ENCODE measurements at regions not wholly inside any gene's neighbourhood (a gene's known extent, or its start where the extent isn't known, plus 50 kb on each side); places are given as distances from the start of the nearest gene placed in this dataset.

DNA sequence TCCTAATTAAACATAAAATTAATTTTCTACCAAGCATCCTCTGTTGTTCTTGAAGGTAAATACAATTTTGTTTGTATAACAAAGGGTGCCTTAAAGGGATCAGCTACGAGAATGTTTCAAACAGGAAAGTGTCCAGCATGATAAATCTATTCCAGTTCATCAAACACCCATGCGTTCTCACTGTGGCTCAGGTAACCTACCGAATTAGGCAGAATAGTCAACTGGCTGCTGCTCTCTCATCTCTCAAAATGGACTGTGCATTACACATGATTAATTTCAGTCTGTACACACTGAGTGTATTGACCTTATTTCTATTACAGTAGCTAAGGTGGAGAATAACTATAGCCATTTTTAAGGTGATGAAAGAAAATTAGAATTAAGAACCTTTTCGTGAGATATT is 127.5 kb upstream of the RMST start:
- no peak for TF ChIP-seq POLR2A (IDR thresholded peaks at IDR 0.05; ENCODE audit: borderline replicate concordance, extremely low read depth, insufficient read depth, insufficient read length)
- no peak for TF ChIP-seq SIN3A (IDR thresholded peaks at IDR 0.05; ENCODE audit: low read depth)
- TF ChIP-seq, protein P1, sequence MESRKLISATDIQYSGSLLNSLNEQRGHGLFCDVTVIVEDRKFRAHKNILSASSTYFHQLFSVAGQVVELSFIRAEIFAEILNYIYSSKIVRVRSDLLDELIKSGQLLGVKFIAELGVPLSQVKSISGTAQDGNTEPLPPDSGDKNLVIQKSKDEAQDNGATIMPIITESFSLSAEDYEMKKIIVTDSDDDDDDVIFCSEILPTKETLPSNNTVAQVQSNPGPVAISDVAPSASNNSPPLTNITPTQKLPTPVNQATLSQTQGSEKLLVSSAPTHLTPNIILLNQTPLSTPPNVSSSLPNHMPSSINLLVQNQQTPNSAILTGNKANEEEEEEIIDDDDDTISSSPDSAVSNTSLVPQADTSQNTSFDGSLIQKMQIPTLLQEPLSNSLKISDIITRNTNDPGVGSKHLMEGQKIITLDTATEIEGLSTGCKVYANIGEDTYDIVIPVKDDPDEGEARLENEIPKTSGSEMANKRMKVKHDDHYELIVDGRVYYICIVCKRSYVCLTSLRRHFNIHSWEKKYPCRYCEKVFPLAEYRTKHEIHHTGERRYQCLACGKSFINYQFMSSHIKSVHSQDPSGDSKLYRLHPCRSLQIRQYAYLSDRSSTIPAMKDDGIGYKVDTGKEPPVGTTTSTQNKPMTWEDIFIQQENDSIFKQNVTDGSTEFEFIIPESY (IDR thresholded peaks at IDR 0.05; ENCODE audit: extremely low read depth, insufficient replicate concordance, low read length): no peak
- TF ChIP-seq, protein P2, sequence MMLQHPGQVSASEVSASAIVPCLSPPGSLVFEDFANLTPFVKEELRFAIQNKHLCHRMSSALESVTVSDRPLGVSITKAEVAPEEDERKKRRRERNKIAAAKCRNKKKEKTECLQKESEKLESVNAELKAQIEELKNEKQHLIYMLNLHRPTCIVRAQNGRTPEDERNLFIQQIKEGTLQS (IDR thresholded peaks at IDR 0.05): no peak
- TF ChIP-seq YY1 (IDR thresholded peaks at IDR 0.05; ENCODE audit: extremely low read depth, insufficient replicate concordance, low read depth, low read length): no peak
- no peak for TF ChIP-seq RAD21 (IDR thresholded peaks at IDR 0.05; ENCODE audit: low read depth)
- TF ChIP-seq, protein P3, sequence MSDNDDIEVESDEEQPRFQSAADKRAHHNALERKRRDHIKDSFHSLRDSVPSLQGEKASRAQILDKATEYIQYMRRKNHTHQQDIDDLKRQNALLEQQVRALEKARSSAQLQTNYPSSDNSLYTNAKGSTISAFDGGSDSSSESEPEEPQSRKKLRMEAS (IDR thresholded peaks at IDR 0.05): no peak
- TF ChIP-seq SRF (IDR thresholded peaks at IDR 0.05; ENCODE audit: low read depth): no peak
- no peak for TF ChIP-seq ELF1 (IDR thresholded peaks at IDR 0.05; ENCODE audit: borderline replicate concordance, low read depth)
- no peak for TF ChIP-seq CEBPB (IDR thresholded peaks at IDR 0.05; ENCODE audit: low read depth)
- TF ChIP-seq, protein P4, sequence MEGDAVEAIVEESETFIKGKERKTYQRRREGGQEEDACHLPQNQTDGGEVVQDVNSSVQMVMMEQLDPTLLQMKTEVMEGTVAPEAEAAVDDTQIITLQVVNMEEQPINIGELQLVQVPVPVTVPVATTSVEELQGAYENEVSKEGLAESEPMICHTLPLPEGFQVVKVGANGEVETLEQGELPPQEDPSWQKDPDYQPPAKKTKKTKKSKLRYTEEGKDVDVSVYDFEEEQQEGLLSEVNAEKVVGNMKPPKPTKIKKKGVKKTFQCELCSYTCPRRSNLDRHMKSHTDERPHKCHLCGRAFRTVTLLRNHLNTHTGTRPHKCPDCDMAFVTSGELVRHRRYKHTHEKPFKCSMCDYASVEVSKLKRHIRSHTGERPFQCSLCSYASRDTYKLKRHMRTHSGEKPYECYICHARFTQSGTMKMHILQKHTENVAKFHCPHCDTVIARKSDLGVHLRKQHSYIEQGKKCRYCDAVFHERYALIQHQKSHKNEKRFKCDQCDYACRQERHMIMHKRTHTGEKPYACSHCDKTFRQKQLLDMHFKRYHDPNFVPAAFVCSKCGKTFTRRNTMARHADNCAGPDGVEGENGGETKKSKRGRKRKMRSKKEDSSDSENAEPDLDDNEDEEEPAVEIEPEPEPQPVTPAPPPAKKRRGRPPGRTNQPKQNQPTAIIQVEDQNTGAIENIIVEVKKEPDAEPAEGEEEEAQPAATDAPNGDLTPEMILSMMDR (IDR thresholded peaks at IDR 0.05 in 2 of 3, conservative IDR thresholded peaks at IDR 0.05 in 1 of 3; ENCODE audit: borderline replicate concordance in 1 of 3, insufficient read depth in 1 of 3, low read depth in 2 of 3, low read length in 2 of 3): no peak
- no peak for TF ChIP-seq POLR2AphosphoS5 (IDR thresholded peaks at IDR 0.05; ENCODE audit: low read depth, low read length)
- CTCF ChIA-PET: no interaction called here

More for the DNA sequence above, 127.5 kb upstream of the RMST start:
- H3K27ac ChIP-seq (ENCODE audit: low read depth, low read length): no peak overlapping the region
- H3K9me3 ChIP-seq (ENCODE audit: control insufficient read depth in 1 of 2, insufficient read depth in 1 of 2, low read depth in 1 of 2, low read length in 2 of 2): no peaks in the 10 kb centered on the region
- no peak overlapping the region for H2AFZ ChIP-seq (ENCODE audit: low read depth, low read length, poor library complexity, severe bottlenecking)
- H3K9me2 ChIP-seq (ENCODE audit: insufficient read depth): no peaks in the 10 kb centered on the region
- H3K4me1 ChIP-seq (ENCODE audit: control insufficient read depth in 1 of 2, insufficient read depth in 2 of 2, low read length in 2 of 2): no peaks in the 10 kb centered on the region
- DNase-seq (ENCODE audit: low read depth, low spot score) (no peak), ATAC-seq (no peak)
- POLR2A ChIA-PET: no interaction called here
- intact Hi-C loops (cut with micrococcal nuclease): no loop called here
- H3K79me2 ChIP-seq (ENCODE audit: insufficient read depth, low read length): no peaks in the 10 kb centered on the region
- RAD21 ChIA-PET (ENCODE audit: low non-redundant PET in 1 of 2, low total read pairs in 2 of 2, uncharacterized antibody in 2 of 2, unreplicated experiment in 2 of 2): no interaction called here
- no peak overlapping the region for H3K4me3 ChIP-seq (replicated peaks in 1 of 2; ENCODE audit: low read depth in 1 of 2, low read length in 2 of 2)
- no peaks in the 10 kb centered on the region for H3K36me3 ChIP-seq (ENCODE audit: control insufficient read depth in 1 of 2, insufficient read depth in 2 of 2, low read length in 2 of 2)
- no peak overlapping the region for H3K4me2 ChIP-seq (ENCODE audit: low read length)
- no peak overlapping the region for H3K9ac ChIP-seq (ENCODE audit: low read length)
- no TSS peak for BruUV-seq (replicated peaks)
- H3K27me3 ChIP-seq (ENCODE audit: insufficient read depth, low read length): peaks cover 22% of the 10 kb centered on the region
- H4K20me1 ChIP-seq (ENCODE audit: insufficient read depth): no peaks in the 10 kb centered on the region; the same call in 1 of the 2 replicates

All from HCT116 (cell line).